ENCODE measurements at regions not wholly inside any gene's neighbourhood (a gene's known extent, or its start where the extent isn't known, plus 50 kb on each side); places are given as distances from the start of the nearest gene placed in this dataset.

GRCh38 chr5:67537439-67538148, 341.0 kb upstream of the CD180 start:
- H3K36me3 ChIP-seq (ENCODE audit: low read length), result no peaks in the 10 kb centered on the region

GRCh38 chr5:67536866-67537265, 340.3 kb upstream of the CD180 start:
- Histone ChIP-seq H3K27ac (ENCODE audit: low read depth, low read length) (no peak overlapping the region), H3K36me3 (ENCODE audit: low read length) (no peaks in the 10 kb centered on the region), H3K9ac (ENCODE audit: low read length) (no peak overlapping the region), H3K9me3 (ENCODE audit: insufficient read depth, low read length) (no peaks in the 10 kb centered on the region), H3K9me2 (replicated peaks; ENCODE audit: insufficient read depth, low read length) (no peaks in the 10 kb centered on the region), H3K4me3 (ENCODE audit: insufficient read depth, low read length, poor library complexity, severe bottlenecking) (no peak overlapping the region), H2AFZ (ENCODE audit: low read depth, low read length, severe bottlenecking) (no peak overlapping the region), H4K20me1 (ENCODE audit: low read depth, low read length) (no peaks in the 10 kb centered on the region), H3K79me2 (ENCODE audit: insufficient read depth, low read length) (no peaks in the 10 kb centered on the region), H3K27me3 (ENCODE audit: low read length) (no peaks in the 10 kb centered on the region), H3K4me2 (ENCODE audit: low read depth, low read length, poor library complexity, severe bottlenecking) (no peak overlapping the region), H3F3A (ENCODE audit: insufficient read depth) (no peaks in the 10 kb centered on the region)
- TF ChIP-seq CTCF (IDR thresholded peaks at IDR 0.05; ENCODE audit: insufficient read depth, low read length, poor library complexity, severe bottlenecking) (no peak), EZH2phosphoT487 (conservative IDR thresholded peaks at IDR 0.05; ENCODE audit: low read length) (no peak)

More at GRCh38 chr5:67537439-67538148, 341.0 kb upstream of the CD180 start:
- no peaks in the 10 kb centered on the region for H4K20me1 ChIP-seq (ENCODE audit: low read depth, low read length)
- no peak overlapping the region for H3K4me2 ChIP-seq (ENCODE audit: low read depth, low read length, poor library complexity, severe bottlenecking)
- no peak overlapping the region for H3K27ac ChIP-seq (ENCODE audit: low read depth, low read length)
- H3K9ac ChIP-seq (ENCODE audit: low read length), result no peak overlapping the region
- H3F3A ChIP-seq (ENCODE audit: insufficient read depth), result no peaks in the 10 kb centered on the region
- H3K4me3 ChIP-seq (ENCODE audit: insufficient read depth, low read length, poor library complexity, severe bottlenecking), result no peak overlapping the region
- H3K9me3 ChIP-seq (ENCODE audit: insufficient read depth, low read length), result no peaks in the 10 kb centered on the region
- H3K9me2 ChIP-seq (replicated peaks; ENCODE audit: insufficient read depth, low read length), result no peaks in the 10 kb centered on the region
- H2AFZ ChIP-seq (ENCODE audit: low read depth, low read length, severe bottlenecking), result no peak overlapping the region
- H3K79me2 ChIP-seq (ENCODE audit: insufficient read depth, low read length), result no peaks in the 10 kb centered on the region
- no peaks in the 10 kb centered on the region for H3K27me3 ChIP-seq (ENCODE audit: low read length)
- no peak for TF ChIP-seq EZH2phosphoT487 (conservative IDR thresholded peaks at IDR 0.05; ENCODE audit: low read length)
- TF ChIP-seq CTCF (IDR thresholded peaks at IDR 0.05; ENCODE audit: insufficient read depth, low read length, poor library complexity, severe bottlenecking), result no peak

- no peaks in the 10 kb centered on the region for H3K27me3 ChIP-seq (ENCODE audit: low read length)
- no peaks in the 10 kb centered on the region for H3K9me3 ChIP-seq (ENCODE audit: insufficient read depth, low read length)
- H3K9me2 ChIP-seq (replicated peaks; ENCODE audit: insufficient read depth, low read length), result no peaks in the 10 kb centered on the region
- no peak overlapping the region for H3K27ac ChIP-seq (ENCODE audit: low read depth, low read length)
- no peaks in the 10 kb centered on the region for H3K79me2 ChIP-seq (ENCODE audit: insufficient read depth, low read length)
- TF ChIP-seq EZH2phosphoT487 (conservative IDR thresholded peaks at IDR 0.05; ENCODE audit: low read length) (no peak), CTCF (IDR thresholded peaks at IDR 0.05; ENCODE audit: insufficient read depth, low read length, poor library complexity, severe bottlenecking) (no peak)
- no peaks in the 10 kb centered on the region for H3K36me3 ChIP-seq (ENCODE audit: low read length)
- no peak overlapping the region for H3K4me3 ChIP-seq (ENCODE audit: insufficient read depth, low read length, poor library complexity, severe bottlenecking)
- H3K4me2 ChIP-seq (ENCODE audit: low read depth, low read length, poor library complexity, severe bottlenecking), result no peak overlapping the region
- H3F3A ChIP-seq (ENCODE audit: insufficient read depth), result no peaks in the 10 kb centered on the region
- H3K9ac ChIP-seq (ENCODE audit: low read length), result no peak overlapping the region
- H2AFZ ChIP-seq (ENCODE audit: low read depth, low read length, severe bottlenecking), result no peak overlapping the region
- no peaks in the 10 kb centered on the region for H4K20me1 ChIP-seq (ENCODE audit: low read depth, low read length)
These were observed 334.1 kb upstream of the CD180 start for GRCh38 chr5:67530609-67531255.
